Prostate gland (tissue), 2 donors: ENCODE measurements at regions not wholly inside any gene's neighbourhood (a gene's known extent, or its start where the extent isn't known, plus 50 kb on each side); places are given as distances from the start of the nearest gene placed in this dataset.

Source experiments
- POLR2A ChIP-seq: fragments of 450-650 bp; IDR thresholded peaks from one replicate; pipeline ENCODE4 v1.6.1; 2016; ENCODE audit warnings: antibody characterized with exemption, mild to moderate bottlenecking
- POLR2AphosphoS5 ChIP-seq: sonication (generic); formaldehyde crosslinking; IDR thresholded peaks from one replicate; pipeline ENCODE4 v1.6.1; 2017; ENCODE audit warnings: antibody characterized with exemption
- TF ChIP-seq, protein P1 (sequence below), 4 experiments: fragments of 200-600 bp in 2 of 4; fragments of 450-650 bp in 2 of 4; sonication (generic) in 2 of 4; IDR thresholded peaks; 1 replicate in 3 of 4; 2 replicates in 1 of 4; pipeline ENCODE4 v1.5.1; 2016 to 2019; ENCODE audit warnings: antibody characterized with exemption in 4 of 4, mild to moderate bottlenecking in 2 of 4, moderate library complexity in 2 of 4

DNA sequence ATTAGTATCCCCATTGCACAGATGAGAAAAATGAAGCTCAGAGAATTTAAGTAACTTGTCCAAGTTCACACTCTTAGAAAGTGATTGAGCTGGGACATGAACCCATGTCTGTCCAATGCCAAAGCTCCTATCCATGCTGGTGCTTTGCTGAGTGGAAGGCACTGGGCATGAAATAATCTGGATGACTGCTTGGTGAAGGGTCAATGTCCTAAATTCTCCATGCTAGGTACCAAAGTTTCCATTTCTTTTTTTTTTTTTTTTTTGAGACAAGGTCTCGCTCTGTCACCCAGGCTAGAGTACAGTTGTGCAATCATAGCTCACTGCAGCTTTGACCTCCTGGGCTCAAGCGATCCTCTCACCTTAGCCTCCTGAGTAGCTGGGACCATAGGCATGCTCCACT lies 153.6 kb upstream of the ERCC4 start:
- TF ChIP-seq, protein P1, sequence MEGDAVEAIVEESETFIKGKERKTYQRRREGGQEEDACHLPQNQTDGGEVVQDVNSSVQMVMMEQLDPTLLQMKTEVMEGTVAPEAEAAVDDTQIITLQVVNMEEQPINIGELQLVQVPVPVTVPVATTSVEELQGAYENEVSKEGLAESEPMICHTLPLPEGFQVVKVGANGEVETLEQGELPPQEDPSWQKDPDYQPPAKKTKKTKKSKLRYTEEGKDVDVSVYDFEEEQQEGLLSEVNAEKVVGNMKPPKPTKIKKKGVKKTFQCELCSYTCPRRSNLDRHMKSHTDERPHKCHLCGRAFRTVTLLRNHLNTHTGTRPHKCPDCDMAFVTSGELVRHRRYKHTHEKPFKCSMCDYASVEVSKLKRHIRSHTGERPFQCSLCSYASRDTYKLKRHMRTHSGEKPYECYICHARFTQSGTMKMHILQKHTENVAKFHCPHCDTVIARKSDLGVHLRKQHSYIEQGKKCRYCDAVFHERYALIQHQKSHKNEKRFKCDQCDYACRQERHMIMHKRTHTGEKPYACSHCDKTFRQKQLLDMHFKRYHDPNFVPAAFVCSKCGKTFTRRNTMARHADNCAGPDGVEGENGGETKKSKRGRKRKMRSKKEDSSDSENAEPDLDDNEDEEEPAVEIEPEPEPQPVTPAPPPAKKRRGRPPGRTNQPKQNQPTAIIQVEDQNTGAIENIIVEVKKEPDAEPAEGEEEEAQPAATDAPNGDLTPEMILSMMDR (IDR thresholded peaks at IDR 0.05), result no peak
- TF ChIP-seq POLR2A (no peak), POLR2AphosphoS5 (no peak)
